OCI-LY3 (cell line): ENCODE measurements at regions not wholly inside any gene's neighbourhood (a gene's known extent, or its start where the extent isn't known, plus 50 kb on each side); places are given as distances from the start of the nearest gene placed in this dataset.

Source experiments
- CTCF ChIP-seq: fragments of 200-600, 300-600 bp; sonication (generic); IDR thresholded peaks from 2 replicates; pipeline ENCODE4 v1.5.1; 2014; ENCODE audit warnings: antibody characterized with exemption, low read length, low read depth
- EZH2phosphoT487 ChIP-seq: fragments of 200-600 bp; shearing (Covaris generic); IDR thresholded peaks from 2 replicates; pipeline ENCODE4 v1.6.1; 2018; ENCODE audit warnings: antibody characterized with exemption, mixed run types, low read depth

GRCh38 chr2:176687944-176688343 lies 418.7 kb downstream of the MTX2 start:
- TF ChIP-seq CTCF (no peak), EZH2phosphoT487 (no peak)
